GM23248 (cell line): ENCODE measurements at regions not wholly inside any gene's neighbourhood (a gene's known extent, or its start where the extent isn't known, plus 50 kb on each side); places are given as distances from the start of the nearest gene placed in this dataset.
A peak's percentile ranks its signal among the peaks of the same experiment; 100 is the strongest.

ENCODE experiments used
- DNase-seq: peaks from one replicate; pipeline ENCODE4 v3.0.0-alpha.2; 2015
- H2AFZ ChIP-seq: fragments of 200-600 bp; sonication (generic); 2 replicates; pipeline ENCODE4 v1.6.1; 2016; ENCODE audit warnings: antibody characterized with exemption
- H3F3A ChIP-seq: fragments of 200-600 bp; sonication (generic); 2 replicates; pipeline ENCODE4 v1.6.1; 2016; ENCODE audit warnings: mild to moderate bottlenecking, antibody characterized with exemption, mixed run types; ENCODE audit not compliant: insufficient read depth
- H3K27ac ChIP-seq: fragments of 200-600 bp; sonication (generic); 2 replicates; pipeline ENCODE4 v1.5.1; 2016; ENCODE audit warnings: mild to moderate bottlenecking
- H3K27me3 ChIP-seq: fragments of 200-600 bp; sonication (generic); replicated peaks from 2 replicates; pipeline ENCODE4 v1.6.1; 2016; ENCODE audit warnings: mild to moderate bottlenecking; ENCODE audit not compliant: insufficient read depth
- H3K36me3 ChIP-seq: fragments of 200-600 bp; sonication (generic); 2 replicates; pipeline ENCODE4 v1.6.1; 2016; ENCODE audit warnings: low read depth, mild to moderate bottlenecking
- H3K4me1 ChIP-seq: fragments of 200-600 bp; sonication (generic); 2 replicates; pipeline ENCODE4 v1.6.1; 2016; ENCODE audit warnings: mild to moderate bottlenecking; ENCODE audit not compliant: insufficient read depth
- H3K4me2 ChIP-seq: fragments of 200-600 bp; sonication (generic); one replicate; pipeline ENCODE4 v1.6.1; 2016; ENCODE audit warnings: mild to moderate bottlenecking; ENCODE audit not compliant: unreplicated experiment
- H3K4me3 ChIP-seq: fragments of 200-600 bp; sonication (generic); 2 replicates; pipeline ENCODE4 v1.5.1; 2016; ENCODE audit warnings: mild to moderate bottlenecking
- H3K79me2 ChIP-seq: fragments of 200-600 bp; sonication (generic); 2 replicates; pipeline ENCODE4 v1.6.1; 2016; ENCODE audit warnings: mild to moderate bottlenecking; ENCODE audit not compliant: insufficient read depth
- H3K9ac ChIP-seq: fragments of 200-600 bp; sonication (generic); 2 replicates; pipeline ENCODE4 v1.6.1; 2016; ENCODE audit warnings: mild to moderate bottlenecking
- H3K9me2 ChIP-seq: fragments of 200-600 bp; sonication (generic); 2 replicates; pipeline ENCODE4 v1.6.1; 2016; ENCODE audit warnings: mixed run types, mild to moderate bottlenecking, moderate library complexity; ENCODE audit not compliant: insufficient read depth
- H3K9me3 ChIP-seq: fragments of 200-600 bp; sonication (generic); one replicate; pipeline ENCODE4 v1.6.1; 2017; ENCODE audit warnings: low read depth
- H4K20me1 ChIP-seq: fragments of 200-600 bp; sonication (generic); 2 replicates; pipeline ENCODE4 v1.6.0; 2016; ENCODE audit not compliant: insufficient read depth
- EZH2 ChIP-seq: fragments of 200-600 bp; sonication (generic); IDR thresholded peaks from 2 replicates; pipeline ENCODE4 v1.6.1; 2018; ENCODE audit warnings: antibody characterized with exemption, mild to moderate bottlenecking; ENCODE audit not compliant: insufficient read depth, poor library complexity, severe bottlenecking
- EZH2phosphoT487 ChIP-seq: fragments of 200-600 bp; sonication (generic); IDR thresholded peaks from 2 replicates; pipeline ENCODE4 v1.6.1; 2018; ENCODE audit warnings: antibody characterized with exemption, moderate library complexity, mild to moderate bottlenecking, low read depth; ENCODE audit not compliant: insufficient read depth
- WGBS, 2 experiments: methylation state at CpG; one replicate each; pipeline ENCODE4 v1.1.6; 2015 to 2017; ENCODE audit warnings: low lambda C conversion rate in 2 of 2, low coverage in 1 of 2; ENCODE audit errors: missing lambda C conversion rate in 2 of 2; 5-methylcytosine and 5-hydroxymethylcytosine counted together
- in situ Hi-C: fragments of 300-500 bp; cut with MboI; formaldehyde crosslinking; loops from 2 replicates; pipeline ENCODE4 v1.15.0; 2020

DNA sequence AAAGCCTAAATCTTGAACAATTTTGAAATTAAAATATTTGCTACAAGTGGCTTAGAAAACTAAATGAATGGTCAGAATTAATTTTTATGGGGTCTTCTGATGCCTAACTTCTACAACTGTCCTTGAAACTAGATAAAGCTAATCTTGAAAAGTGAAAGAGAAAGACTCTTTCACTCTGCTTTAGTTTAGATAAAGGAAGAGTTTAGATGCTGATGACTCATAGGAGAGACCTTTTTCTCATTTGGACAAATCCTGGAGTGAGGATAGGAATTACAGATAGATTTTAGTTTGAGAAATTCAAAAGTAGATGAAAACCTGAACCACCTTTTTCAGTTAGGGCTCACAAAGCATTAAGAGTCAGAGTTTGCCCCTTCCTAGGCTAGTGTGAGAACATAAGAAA is 342.3 kb upstream of the GRID2 start:
- no peaks in the 10 kb centered on the region for H4K20me1 ChIP-seq
- H3K9me3 ChIP-seq: no peaks in the 10 kb centered on the region
- no peaks in the 10 kb centered on the region for H3F3A ChIP-seq
- no peak overlapping the region for H3K9ac ChIP-seq
- H3K4me1 ChIP-seq: peaks cover 6% of the 10 kb centered on the region; the same call in 1 of the 2 replicates
- TF ChIP-seq EZH2: no peak
- no peak for TF ChIP-seq EZH2phosphoT487
- no peaks in the 10 kb centered on the region for H3K9me2 ChIP-seq
- H3K27ac ChIP-seq: no peak overlapping the region
- no peaks in the 10 kb centered on the region for H3K27me3 ChIP-seq
- DNase-seq: peak; percentile 35
- H2AFZ ChIP-seq: no peak overlapping the region
- peak overlapping the region; percentile 18 for H3K4me2 ChIP-seq
- in situ Hi-C loops: no loop called here
- H3K36me3 ChIP-seq: no peaks in the 10 kb centered on the region
- no peak overlapping the region for H3K4me3 ChIP-seq
- H3K79me2 ChIP-seq: no peaks in the 10 kb centered on the region

- Histone ChIP-seq H3K36me3 (no peaks in the 10 kb centered on the region), H3K9me3 (no peaks in the 10 kb centered on the region), H3K4me1 (peaks cover 6% of the 10 kb centered on the region; the same call in 1 of the 2 replicates), H2AFZ (no peak overlapping the region), H3K79me2 (no peaks in the 10 kb centered on the region), H3K9ac (no peak overlapping the region), H3F3A (no peaks in the 10 kb centered on the region), H4K20me1 (no peaks in the 10 kb centered on the region), H3K27ac (no peak overlapping the region), H3K27me3 (no peaks in the 10 kb centered on the region), H3K4me3 (no peak overlapping the region), H3K4me2 (peak overlapping the region; percentile 39), H3K9me2 (no peaks in the 10 kb centered on the region)
- 0 to 1% methylated on average over 3 of the region's 3 CpGs for WGBS, 2 experiments
- in situ Hi-C loops: no loop called here
- peak; percentile 62 for DNase-seq
- TF ChIP-seq EZH2phosphoT487 (no peak), EZH2 (no peak)
Observed at GRCh38 chr4:91963486-91963885, 340.3 kb upstream of the GRID2 start.

- no peaks in the 10 kb centered on the region for H4K20me1 ChIP-seq
- H3K4me3 ChIP-seq: no peak overlapping the region
- H3K79me2 ChIP-seq: no peaks in the 10 kb centered on the region
- no peaks in the 10 kb centered on the region for H3K9me3 ChIP-seq
- H3K4me1 ChIP-seq: peaks cover 6% of the 10 kb centered on the region; the same call in 1 of the 2 replicates
- no peaks in the 10 kb centered on the region for H3K36me3 ChIP-seq
- in situ Hi-C loops: no loop called here
- no peak overlapping the region for H2AFZ ChIP-seq
- no peaks in the 10 kb centered on the region for H3K9me2 ChIP-seq
- H3K27me3 ChIP-seq: no peaks in the 10 kb centered on the region
- H3K9ac ChIP-seq: no peak overlapping the region
- no peaks in the 10 kb centered on the region for H3F3A ChIP-seq
- no peak overlapping the region for H3K27ac ChIP-seq
- TF ChIP-seq EZH2phosphoT487 (no peak), EZH2 (no peak)
- no peak for DNase-seq
- no peak overlapping the region for H3K4me2 ChIP-seq
Observed at GRCh38 chr4:91965166-91965565, 338.6 kb upstream of the GRID2 start.

DNA sequence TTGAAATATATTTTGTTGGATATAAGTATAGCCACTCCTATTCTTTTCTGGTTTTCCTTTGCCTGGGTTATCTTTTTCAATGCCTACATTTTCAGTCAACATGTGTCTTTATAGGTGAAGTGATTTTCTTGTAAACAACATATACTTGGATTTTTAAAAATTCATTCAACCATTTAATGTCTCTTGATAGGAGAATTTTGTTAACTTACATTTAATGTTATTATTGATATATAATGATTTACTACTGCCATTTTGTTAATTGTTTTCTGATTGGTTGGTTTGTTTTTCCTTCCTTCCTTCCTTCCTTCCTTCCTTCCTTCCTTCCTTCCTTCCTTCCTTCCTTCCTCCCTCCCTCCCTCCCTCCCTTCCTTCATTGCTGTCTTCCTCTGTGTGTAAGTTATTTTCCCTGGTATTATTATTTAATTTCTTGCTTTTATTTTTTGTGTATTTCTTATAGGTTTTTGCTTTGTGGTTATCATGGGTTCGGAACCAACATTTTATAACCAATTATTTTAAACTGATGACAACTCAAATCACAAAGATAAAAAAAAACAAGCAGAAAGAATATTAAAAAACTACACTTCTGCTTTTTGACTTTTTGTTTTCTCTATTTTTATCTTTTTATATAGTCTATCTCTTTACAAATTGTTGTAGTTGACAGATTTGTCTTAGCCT is 330.1 kb upstream of the GRID2 start:
- no peaks in the 10 kb centered on the region for H3F3A ChIP-seq
- no peak overlapping the region for H3K9ac ChIP-seq
- no peak overlapping the region for H2AFZ ChIP-seq
- H3K4me1 ChIP-seq: no peaks in the 10 kb centered on the region
- TF ChIP-seq EZH2phosphoT487 (no peak), EZH2 (no peak)
- H3K27me3 ChIP-seq: no peaks in the 10 kb centered on the region
- in situ Hi-C loops: no loop called here
- no peaks in the 10 kb centered on the region for H3K79me2 ChIP-seq
- H3K36me3 ChIP-seq: no peaks in the 10 kb centered on the region
- H3K9me2 ChIP-seq: no peaks in the 10 kb centered on the region
- H3K9me3 ChIP-seq: no peaks in the 10 kb centered on the region
- no peaks in the 10 kb centered on the region for H4K20me1 ChIP-seq
- DNase-seq: no peak
- H3K4me3 ChIP-seq: no peak overlapping the region
- 11 to 33% methylated on average over 1 of the region's 1 CpG for WGBS, 2 experiments
- H3K4me2 ChIP-seq: no peak overlapping the region
- no peak overlapping the region for H3K27ac ChIP-seq

GRCh38 chr4:91984466-91984865 is 319.3 kb upstream of the GRID2 start:
- no peak overlapping the region for H3K27ac ChIP-seq
- in situ Hi-C loops: no loop called here
- H3K27me3 ChIP-seq: no peaks in the 10 kb centered on the region
- WGBS, 2 experiments: 30 to 35% methylated on average over 5 of the region's 5 CpGs
- H3K4me3 ChIP-seq: no peak overlapping the region
- H3K4me1 ChIP-seq: no peaks in the 10 kb centered on the region
- no peak overlapping the region for H3K9ac ChIP-seq
- DNase-seq: no peak
- no peaks in the 10 kb centered on the region for H3K79me2 ChIP-seq
- TF ChIP-seq EZH2: no peak
- TF ChIP-seq EZH2phosphoT487: no peak
- H3K9me3 ChIP-seq: no peaks in the 10 kb centered on the region
- no peak overlapping the region for H2AFZ ChIP-seq
- H3K4me2 ChIP-seq: no peak overlapping the region
- H3F3A ChIP-seq: no peaks in the 10 kb centered on the region
- no peaks in the 10 kb centered on the region for H3K9me2 ChIP-seq
- H3K36me3 ChIP-seq: no peaks in the 10 kb centered on the region
- H4K20me1 ChIP-seq: no peaks in the 10 kb centered on the region
